ENCODE measurements at regions not wholly inside any gene's neighbourhood (a gene's known extent, or its start where the extent isn't known, plus 50 kb on each side); places are given as distances from the start of the nearest gene placed in this dataset.

DNA sequence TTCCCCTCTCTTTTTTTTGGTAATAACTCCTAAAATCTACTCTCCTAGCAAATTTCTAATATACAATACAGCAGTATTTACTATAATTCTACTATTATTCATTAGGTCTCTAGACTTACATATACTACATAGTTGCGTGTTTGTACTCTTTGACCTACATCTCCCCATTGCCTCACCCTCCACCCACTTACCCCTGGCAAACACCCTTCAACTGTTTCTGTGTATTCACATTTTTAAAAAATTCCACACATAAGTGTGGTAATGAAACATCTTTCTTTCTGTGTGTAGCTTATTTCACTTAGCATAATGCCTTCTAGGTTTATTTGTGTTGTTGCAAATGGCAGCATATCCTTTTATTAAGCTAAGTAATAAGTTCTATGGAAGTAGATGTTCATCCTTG, 336.0 kb downstream of the CCDC85A start:
- DNase-seq (ENCODE audit: insufficient read length) (no peak), FAIRE-seq (no peak)
- TF ChIP-seq POLR2AphosphoS5 (IDR thresholded peaks at IDR 0.05; ENCODE audit: low read depth, low read length) (no peak), POLR2A (IDR thresholded peaks at IDR 0.05; ENCODE audit: low read depth, low read length) (no peak), TAF1 (IDR thresholded peaks at IDR 0.05; ENCODE audit: borderline replicate concordance, low read depth, low read length) (no peak)

DNA sequence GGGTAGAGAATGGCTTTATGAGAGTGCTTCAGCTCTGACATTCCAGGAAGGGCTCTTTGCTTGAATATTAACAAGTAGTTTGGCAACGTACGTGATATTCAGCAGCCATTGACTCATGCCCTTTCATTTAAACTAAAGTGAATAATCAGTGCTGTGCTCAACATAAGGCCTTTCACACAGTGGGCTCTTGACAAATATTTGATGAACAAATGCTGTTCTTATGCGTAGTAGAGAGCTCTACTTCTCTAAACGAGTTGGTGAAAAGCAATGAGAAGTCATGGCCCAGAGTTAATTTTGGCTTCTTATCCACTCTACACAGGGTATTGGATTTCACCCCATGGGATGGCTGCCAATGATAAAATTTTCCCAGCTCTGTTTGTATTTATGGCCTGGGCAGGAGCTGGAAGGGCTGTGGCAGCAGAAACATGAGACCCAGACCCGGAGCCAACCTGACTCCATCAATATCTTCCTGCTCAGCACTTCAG, 338.9 kb downstream of the CCDC85A start:
- no peak for TF ChIP-seq POLR2AphosphoS5 (IDR thresholded peaks at IDR 0.05; ENCODE audit: low read depth, low read length)
- TF ChIP-seq TAF1 (IDR thresholded peaks at IDR 0.05; ENCODE audit: borderline replicate concordance, low read depth, low read length): no peak
- no peak for TF ChIP-seq POLR2A (IDR thresholded peaks at IDR 0.05; ENCODE audit: low read depth, low read length)

DNA sequence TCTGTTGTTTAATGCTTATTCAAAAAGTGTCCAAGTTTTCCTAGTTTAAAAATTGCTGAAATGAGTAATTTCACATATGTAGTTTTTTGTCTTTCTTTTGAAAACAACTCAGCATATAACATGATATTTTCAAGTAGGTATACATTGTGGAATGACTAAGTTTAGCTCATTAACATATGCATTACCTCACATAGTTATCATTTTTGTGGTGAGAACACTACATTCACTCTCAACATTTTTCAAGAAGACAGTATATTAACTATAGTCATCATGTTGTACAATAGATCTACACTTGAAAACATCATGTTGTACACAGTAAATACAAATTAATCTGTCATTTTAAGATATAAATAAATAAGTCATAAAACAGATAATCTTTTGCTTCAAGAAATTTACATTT, 340.0 kb downstream of the CCDC85A start:
- TF ChIP-seq TAF1 (IDR thresholded peaks at IDR 0.05; ENCODE audit: borderline replicate concordance, low read depth, low read length) (no peak), POLR2A (IDR thresholded peaks at IDR 0.05; ENCODE audit: low read depth, low read length) (no peak), POLR2AphosphoS5 (IDR thresholded peaks at IDR 0.05; ENCODE audit: low read depth, low read length) (no peak)
- FAIRE-seq (no peak), DNase-seq (ENCODE audit: insufficient read length) (no peak)

More for the DNA sequence above, 338.9 kb downstream of the CCDC85A start:
- FAIRE-seq (no peak), DNase-seq (ENCODE audit: insufficient read length) (no peak)

DNA sequence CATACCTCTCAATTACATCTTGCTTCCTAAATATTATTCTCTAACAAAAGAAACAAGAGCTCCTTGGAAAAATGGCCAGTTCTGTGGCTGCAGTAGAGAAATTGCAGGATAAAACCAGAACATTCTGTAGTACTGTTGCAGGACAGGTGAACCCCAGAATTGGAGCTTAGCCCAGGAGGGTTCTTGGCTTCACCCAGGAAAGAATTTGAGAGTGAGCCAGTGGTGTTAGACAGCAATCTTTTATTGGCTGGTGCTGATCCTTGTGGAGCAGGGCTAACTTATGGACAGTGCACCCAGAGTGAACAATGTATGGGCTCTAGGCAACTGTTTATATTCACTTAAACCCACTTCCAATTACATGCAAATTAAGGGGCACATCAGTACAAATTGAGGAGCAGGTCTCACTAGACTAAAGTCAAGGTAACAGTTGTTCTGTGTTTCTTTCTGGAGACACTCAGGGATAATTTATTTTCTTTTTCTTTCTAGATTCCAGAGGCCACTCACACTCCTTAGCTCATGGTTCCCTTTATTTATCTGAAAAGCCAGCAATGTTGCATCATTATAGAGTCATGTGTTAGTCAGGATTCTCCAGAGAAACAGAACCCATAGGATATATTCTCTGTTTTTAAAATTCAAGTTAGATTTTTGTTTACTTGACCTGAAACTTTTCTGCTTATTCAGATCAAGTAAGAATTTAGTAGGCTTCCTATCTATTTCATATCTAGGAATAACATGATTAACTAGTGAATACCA, 348.1 kb downstream of the CCDC85A start:
- TF ChIP-seq POLR2AphosphoS5 (IDR thresholded peaks at IDR 0.05; ENCODE audit: low read depth, low read length): no peak
- TF ChIP-seq TAF1 (IDR thresholded peaks at IDR 0.05; ENCODE audit: borderline replicate concordance, low read depth, low read length): no peak
- TF ChIP-seq POLR2A (IDR thresholded peaks at IDR 0.05; ENCODE audit: low read depth, low read length): no peak
- no peak for DNase-seq (ENCODE audit: insufficient read length)
- FAIRE-seq: no peak

GRCh38 chr2:56534321-56534720, 350.5 kb downstream of the CCDC85A start:
- FAIRE-seq (no peak), DNase-seq (ENCODE audit: insufficient read length) (no peak)
- TF ChIP-seq POLR2A (IDR thresholded peaks at IDR 0.05; ENCODE audit: low read depth, low read length) (no peak), TAF1 (IDR thresholded peaks at IDR 0.05; ENCODE audit: borderline replicate concordance, low read depth, low read length) (no peak), POLR2AphosphoS5 (IDR thresholded peaks at IDR 0.05; ENCODE audit: low read depth, low read length) (no peak)

DNA sequence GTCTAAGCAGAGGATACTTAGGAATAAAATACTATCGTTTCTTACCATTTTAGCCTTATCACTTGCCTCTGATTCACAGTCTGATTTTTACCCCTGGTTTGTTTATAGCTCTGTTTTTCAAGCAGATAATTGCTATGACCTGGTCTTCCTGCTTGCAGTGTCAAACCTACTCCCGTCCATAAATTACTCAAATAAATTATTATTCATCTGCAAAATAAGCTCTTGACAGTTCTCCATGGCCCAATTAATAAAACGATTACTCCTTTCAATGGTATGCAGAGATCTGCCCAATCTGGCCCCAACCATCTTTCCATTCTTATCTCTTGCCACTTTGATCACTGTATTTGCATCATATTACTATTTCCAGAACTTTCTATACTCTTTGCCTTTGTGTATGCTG, 354.0 kb downstream of the CCDC85A start:
- no peak for FAIRE-seq
- DNase-seq (ENCODE audit: insufficient read length): no peak
- TF ChIP-seq POLR2A (IDR thresholded peaks at IDR 0.05; ENCODE audit: low read depth, low read length) (no peak), POLR2AphosphoS5 (IDR thresholded peaks at IDR 0.05; ENCODE audit: low read depth, low read length) (no peak), TAF1 (IDR thresholded peaks at IDR 0.05; ENCODE audit: borderline replicate concordance, low read depth, low read length) (no peak)

- DNase-seq (ENCODE audit: insufficient read length) (no peak), FAIRE-seq (no peak)
- TF ChIP-seq TAF1 (IDR thresholded peaks at IDR 0.05; ENCODE audit: borderline replicate concordance, low read depth, low read length) (no peak), POLR2A (IDR thresholded peaks at IDR 0.05; ENCODE audit: low read depth, low read length) (no peak), POLR2AphosphoS5 (IDR thresholded peaks at IDR 0.05; ENCODE audit: low read depth, low read length) (no peak)
These were observed 355.8 kb downstream of the CCDC85A start for GRCh38 chr2:56539618-56540017.

- TF ChIP-seq POLR2A (IDR thresholded peaks at IDR 0.05; ENCODE audit: low read depth, low read length): no peak
- FAIRE-seq (no peak), DNase-seq (ENCODE audit: insufficient read length) (no peak)
These were observed 356.7 kb downstream of the CCDC85A start for GRCh38 chr2:56540467-56540866.

- TF ChIP-seq POLR2A (IDR thresholded peaks at IDR 0.05; ENCODE audit: low read depth, low read length): no peak
- TF ChIP-seq POLR2AphosphoS5 (IDR thresholded peaks at IDR 0.05; ENCODE audit: low read depth, low read length): no peak
- TF ChIP-seq TAF1 (IDR thresholded peaks at IDR 0.05; ENCODE audit: borderline replicate concordance, low read depth, low read length): no peak
- no peak for FAIRE-seq
- DNase-seq (ENCODE audit: insufficient read length): no peak
These were observed 357.1 kb downstream of the CCDC85A start for GRCh38 chr2:56540916-56541315.

GRCh38 chr2:56542213-56542612, 358.4 kb downstream of the CCDC85A start:
- DNase-seq (ENCODE audit: insufficient read length) (no peak), FAIRE-seq (no peak)
- no peak for TF ChIP-seq POLR2A (IDR thresholded peaks at IDR 0.05; ENCODE audit: low read depth, low read length)
- TF ChIP-seq TAF1 (IDR thresholded peaks at IDR 0.05; ENCODE audit: borderline replicate concordance, low read depth, low read length): no peak
- TF ChIP-seq POLR2AphosphoS5 (IDR thresholded peaks at IDR 0.05; ENCODE audit: low read depth, low read length): no peak

DNA sequence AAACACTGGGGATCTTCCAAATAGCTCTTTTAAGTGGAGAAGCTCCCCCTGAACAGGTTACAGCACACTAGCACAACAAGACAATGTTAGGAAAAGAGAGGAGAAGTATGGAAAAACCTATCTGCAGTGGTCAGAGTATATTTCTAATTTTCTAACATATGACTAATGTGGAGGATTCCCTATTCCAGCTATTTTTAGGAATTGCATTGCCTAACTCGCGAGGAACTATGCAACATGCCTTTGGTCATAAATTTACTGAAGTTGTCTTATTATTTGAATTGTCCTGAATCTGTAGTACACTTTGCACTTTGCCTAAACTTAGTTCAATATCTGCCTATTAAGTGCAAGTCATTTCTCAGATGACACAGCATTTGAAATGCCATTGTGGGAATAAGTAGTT, 381.4 kb downstream of the CCDC85A start:
- no peak for TF ChIP-seq TAF1 (IDR thresholded peaks at IDR 0.05; ENCODE audit: borderline replicate concordance, low read depth, low read length)
- TF ChIP-seq POLR2AphosphoS5 (IDR thresholded peaks at IDR 0.05; ENCODE audit: low read depth, low read length): no peak
- no peak for TF ChIP-seq POLR2A (IDR thresholded peaks at IDR 0.05; ENCODE audit: low read depth, low read length)
- no peak for FAIRE-seq
- DNase-seq (ENCODE audit: insufficient read length): no peak

- TF ChIP-seq POLR2AphosphoS5 (IDR thresholded peaks at IDR 0.05; ENCODE audit: low read depth, low read length) (no peak), POLR2A (IDR thresholded peaks at IDR 0.05; ENCODE audit: low read depth, low read length) (no peak), TAF1 (IDR thresholded peaks at IDR 0.05; ENCODE audit: borderline replicate concordance, low read depth, low read length) (no peak)
- no peak for FAIRE-seq
- no peak for DNase-seq (ENCODE audit: insufficient read length)
These were observed 387.3 kb downstream of the CCDC85A start for GRCh38 chr2:56571074-56571473.

All from GM12892 (cell line).